ENCODE measurements at regions not wholly inside any gene's neighbourhood (a gene's known extent, or its start where the extent isn't known, plus 50 kb on each side); places are given as distances from the start of the nearest gene placed in this dataset.
A peak's percentile ranks its signal among the peaks of the same experiment; 100 is the strongest.

DNA sequence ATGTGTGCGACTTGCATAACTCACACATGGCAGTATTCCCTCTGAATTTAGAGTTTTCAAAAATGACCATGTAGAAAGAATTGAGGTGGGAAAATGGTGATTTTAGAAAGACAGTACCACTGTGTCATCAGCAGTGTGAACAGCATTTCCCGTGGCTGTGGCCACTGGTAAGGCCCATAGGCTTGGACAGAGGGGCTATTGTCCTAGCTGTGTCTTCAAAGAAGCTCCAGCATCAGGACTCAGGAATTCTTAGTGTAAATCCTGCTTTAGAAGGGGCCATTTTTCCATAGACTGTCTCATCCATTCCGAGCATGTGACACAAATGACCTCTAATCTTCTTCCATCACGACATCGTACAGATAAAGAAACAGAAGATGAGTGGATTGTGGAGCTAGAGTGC lies 119.3 kb upstream of the BACE2 start:
- no peak for DNase-seq

DNA sequence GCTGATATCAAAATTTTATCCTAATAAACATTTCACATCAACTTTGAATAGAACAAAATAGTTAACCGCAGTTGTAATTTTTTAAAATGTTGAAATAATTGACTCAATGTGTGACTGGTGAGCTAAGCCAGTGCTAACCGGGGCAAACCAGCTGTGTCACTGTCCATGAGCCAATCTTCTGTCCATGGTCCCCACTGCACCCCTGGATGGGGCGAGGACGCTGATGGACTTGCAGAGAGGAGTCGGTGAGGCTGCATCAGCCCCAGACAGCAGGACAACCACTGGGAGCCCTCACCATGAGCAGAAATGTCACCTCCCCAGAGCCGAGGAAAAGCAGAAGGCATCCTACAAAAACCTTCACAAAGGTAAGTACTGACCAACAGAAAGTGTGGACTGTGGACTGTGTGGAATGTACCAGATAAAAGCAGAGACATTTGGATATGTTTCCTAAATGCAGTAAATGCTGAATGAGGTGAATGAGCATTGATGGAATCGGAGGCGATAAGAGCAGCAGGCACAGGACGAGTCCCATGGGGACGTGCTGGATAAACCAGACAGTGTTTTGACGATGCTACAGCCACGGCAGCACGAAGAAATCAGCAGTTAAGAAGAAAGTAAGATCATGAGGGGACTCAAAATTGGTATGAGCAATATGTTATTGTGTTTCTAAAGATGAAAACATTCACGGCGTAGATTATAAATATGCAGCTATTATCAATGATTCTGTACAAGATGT lies 115.0 kb upstream of the BACE2 start:
- DNase-seq = no peak

DNA sequence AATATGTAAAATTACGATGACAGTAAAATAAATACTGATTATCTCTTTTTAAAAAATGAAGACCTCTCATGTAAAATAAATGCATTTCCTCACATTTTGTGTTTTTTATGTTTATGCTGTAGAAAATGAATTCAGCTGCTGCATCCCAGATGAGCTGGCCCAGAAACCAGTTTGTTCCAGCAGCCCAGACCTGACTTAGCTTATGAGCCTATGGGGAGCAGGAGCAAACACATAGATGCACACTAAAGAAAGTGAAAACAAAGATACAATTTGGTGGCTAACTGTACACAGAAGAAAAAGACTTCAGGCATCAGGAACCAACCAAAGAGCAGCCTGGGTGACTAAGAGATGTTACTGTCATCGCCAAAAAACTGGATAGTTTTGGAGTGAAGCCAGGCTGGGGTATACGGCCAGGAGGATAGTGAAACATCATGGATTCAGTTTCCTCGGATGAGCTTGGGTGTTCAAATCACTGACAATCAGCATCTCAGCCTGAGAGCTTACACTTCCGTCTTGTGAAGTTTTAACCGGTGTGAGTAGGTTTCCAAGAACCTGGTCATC lies 113.9 kb upstream of the BACE2 start:
- peak; percentile 69 for DNase-seq

DNA sequence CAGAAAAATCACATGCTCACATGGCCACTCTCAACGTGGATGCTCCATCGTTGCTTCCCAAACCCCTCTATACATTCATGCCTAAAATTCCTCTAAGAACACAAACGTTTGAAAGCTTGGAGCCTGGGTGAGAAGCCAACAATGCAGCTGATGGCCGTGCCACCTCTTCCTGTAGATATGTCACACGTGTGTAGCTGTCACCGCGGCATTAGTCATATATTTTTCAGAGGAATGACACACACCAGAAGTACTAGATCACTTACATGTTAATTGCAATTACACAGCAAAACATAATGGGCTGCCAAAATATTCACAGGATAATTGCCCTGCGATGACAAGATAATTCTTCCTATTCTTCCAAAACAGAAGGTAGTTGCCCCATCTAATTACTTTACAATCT lies 112.7 kb upstream of the BACE2 start:
- DNase-seq = no peak

DNA sequence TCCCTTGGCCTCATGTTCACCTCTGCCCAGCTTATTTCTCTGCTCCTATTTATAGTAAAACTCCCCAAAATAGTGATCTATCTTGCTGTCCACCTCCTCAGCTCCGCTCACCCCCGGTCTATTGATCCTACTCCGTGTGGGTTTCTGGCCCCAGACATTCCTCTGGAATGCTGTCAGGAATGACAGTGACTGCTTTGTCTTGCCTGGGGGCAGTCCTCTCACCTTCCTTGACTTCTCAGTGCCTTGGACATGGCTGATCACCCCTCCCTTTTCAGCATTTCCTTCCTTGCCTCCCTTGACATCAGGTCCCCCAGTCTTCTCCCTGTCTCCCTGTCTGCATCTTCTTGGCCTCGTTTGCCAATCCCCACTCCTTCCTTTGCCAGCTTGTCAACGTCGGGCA lies 108.1 kb upstream of the BACE2 start:
- DNase-seq = no peak

DNA sequence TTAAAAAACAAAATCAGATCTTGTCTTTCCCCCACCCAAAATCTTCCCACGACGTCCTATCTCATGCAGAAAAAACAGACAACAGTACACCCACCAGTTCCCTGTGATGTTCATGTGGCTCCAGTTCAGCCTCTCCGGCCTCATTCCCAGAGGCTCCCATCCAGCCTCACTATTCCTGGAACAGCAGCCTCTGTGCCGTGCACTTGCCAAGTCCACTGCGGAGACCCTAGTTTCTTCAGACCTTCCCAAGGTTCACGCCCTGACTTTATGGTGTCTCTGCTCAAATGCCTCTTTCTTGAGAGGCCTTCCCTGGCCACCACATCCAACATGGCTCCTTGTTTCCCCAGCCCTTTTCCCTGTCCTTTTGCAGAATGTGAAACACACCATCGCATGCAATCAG lies 106.3 kb upstream of the BACE2 start:
- no peak for DNase-seq

DNA sequence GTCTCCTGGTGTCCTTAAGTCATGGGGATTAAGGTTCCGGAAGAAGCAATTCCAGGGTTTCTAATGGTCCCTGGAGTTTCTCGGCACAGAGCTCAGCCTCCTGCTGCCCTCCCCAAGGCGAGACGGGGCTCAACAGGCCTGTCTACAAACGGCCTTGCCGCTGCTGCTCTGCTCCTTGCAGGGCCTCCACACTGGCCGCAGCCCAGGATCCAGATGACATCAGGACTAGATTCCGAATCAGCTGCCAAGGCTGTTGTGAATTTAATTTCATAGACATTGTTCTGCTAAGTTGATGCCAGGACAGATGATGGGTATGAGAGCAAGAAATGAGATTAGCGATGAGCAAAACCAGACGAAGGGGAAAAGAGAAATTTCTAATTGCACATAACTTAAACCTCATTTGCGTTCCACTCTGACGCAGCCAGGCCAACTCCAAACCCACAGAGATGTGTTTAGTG lies 103.6 kb upstream of the BACE2 start:
- peak; percentile 79 for DNase-seq

DNA sequence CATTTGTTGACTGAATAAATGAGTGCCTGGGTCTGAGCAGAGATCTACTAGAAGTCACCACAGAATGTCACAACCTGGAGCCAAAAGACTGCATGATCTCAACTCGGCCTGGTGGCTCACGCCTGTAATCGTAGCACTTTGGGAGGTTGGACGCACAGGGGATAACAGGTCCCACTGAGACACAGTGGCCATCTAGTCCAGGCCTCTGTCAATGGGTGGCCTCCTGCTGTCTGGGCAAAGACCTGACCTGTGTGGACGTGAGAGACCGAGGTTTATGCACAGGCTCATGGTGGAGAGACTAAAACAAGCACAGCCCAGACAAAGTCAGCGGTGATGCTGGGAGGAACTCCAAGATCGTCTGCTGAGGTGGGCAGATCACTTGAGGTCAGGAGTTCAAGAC lies 103.0 kb upstream of the BACE2 start:
- DNase-seq = no peak

DNA sequence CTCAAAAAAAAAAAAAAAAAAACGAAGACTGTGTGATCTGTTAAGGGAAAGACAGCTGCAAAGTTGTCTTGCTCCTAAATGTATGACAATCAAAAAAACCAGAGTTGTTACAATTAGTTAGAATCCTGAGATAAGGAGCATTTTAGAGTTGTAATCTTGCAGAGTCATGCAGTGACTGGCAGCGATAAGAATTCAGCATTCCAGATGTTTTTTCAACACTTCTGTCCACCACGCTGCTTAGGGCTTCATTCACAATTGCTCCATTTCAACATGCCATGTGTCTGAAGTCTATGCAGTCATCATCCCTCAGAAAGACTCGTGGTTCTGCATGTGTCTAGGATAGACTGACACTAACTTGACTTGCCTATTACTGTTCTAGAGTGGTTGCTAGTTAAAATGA lies 102.4 kb upstream of the BACE2 start:
- DNase-seq = peak; percentile 79

DNA sequence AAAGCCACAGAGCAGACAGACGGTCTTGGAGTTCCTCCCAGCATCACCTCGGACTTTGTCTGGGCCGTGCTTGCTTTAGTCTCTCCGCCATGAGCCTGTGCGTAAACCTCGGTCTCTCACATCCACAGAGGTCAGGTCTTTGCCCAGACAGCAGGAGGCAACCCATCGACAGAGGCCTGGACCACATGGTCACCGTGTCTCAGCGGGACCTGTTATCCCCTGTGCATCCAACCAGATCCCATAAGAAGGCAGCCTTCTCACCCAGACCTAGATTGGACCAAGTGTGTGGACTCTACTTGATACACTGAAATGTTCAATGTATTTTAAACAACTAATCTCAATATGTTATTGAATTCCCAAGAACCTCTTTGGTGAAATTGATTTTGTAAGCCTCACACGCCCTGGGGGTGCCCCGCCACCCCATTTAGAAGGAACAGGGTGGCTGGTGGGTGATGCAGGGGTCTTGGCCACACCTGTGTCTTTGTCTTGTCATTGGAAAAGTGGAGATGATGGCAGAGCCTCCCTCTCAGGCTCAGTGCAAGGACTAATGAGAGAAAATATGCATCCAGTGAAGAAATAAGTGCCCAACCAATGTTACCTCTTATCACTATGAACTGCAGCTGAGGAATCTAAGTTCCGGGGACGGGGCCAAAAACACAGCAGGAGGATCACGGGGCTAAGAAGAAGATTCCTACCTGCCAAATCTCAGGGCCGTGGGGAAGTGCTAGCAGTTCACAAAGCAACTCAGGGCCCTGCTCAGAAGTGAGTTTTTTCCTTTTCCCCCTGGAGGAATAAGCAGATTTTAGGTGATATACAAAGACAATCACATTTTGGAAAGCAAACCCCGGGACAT lies 101.6 kb upstream of the BACE2 start:
- DNase-seq = no peak

DNA sequence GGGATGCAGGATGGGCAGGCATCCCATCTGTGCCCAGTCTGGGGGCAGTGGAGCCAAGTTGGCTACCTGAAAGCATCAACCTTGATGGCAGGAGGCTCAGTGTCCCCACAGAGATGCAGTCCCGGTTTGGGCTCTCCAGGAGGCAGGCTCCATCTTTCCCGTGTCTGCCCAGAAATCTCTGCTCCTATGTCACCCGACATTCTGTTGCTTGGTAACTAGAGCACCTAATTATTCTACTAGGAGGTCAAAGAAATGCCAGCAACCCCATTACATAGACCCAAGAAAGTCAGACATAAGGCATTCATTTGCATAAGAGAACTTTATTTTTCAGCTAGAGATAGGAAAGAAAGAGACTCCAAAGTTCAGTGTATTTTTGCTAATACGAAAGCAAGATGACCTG lies 100.3 kb upstream of the BACE2 start:
- DNase-seq = no peak

DNA sequence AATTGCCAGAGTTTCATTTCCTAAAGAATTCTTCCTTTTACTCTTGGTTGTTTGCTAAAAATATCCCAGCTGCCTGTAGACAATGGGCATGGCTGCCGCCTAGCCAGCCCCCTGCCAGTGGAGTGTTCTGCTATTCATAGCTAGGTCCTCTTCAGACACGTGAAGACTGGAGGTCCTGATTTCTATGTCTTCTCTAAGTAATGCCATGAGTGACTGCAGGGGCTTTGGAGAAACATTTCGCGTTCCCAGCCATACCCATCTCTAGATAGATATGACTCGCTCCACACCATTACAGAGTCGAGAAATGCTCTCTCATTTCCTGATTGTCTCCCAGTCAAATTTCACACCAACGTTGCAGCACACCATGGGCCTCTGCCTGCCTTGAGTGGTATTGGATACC lies 99.5 kb upstream of the BACE2 start:
- peak; percentile 37 for DNase-seq

DNA sequence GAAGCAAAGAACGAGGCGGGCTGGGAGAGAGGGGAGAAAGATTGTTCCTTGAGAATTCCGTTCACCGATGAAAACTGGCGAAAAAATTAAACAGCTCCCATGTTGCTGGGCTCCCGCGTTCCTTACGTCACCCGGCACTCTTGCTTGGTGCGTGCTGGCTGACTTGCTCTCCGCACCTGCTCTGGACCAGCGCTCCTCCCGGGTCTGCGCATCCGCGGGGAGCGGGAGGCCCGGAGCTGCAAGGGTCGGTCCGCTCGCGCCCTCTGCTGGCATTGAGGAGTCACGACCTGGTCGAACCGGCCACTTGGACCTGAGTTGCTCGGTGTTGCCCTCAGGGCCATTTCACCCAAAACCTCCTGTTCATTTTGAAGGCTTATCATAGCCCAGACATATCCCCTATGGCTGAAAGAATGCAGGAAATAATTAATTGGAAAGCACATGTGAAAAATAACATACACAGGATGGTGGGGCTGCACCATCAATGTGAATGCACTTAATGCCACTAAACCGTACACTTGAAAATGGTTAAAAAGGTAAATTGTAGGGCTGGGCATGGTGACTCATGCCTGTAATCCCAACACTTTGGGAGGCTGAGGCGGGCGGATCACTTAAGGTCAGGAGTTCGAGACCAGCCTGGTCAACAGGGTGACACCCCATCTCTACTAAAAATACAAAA lies 98.9 kb upstream of the BACE2 start:
- DNase-seq = peak; percentile 69

DNA sequence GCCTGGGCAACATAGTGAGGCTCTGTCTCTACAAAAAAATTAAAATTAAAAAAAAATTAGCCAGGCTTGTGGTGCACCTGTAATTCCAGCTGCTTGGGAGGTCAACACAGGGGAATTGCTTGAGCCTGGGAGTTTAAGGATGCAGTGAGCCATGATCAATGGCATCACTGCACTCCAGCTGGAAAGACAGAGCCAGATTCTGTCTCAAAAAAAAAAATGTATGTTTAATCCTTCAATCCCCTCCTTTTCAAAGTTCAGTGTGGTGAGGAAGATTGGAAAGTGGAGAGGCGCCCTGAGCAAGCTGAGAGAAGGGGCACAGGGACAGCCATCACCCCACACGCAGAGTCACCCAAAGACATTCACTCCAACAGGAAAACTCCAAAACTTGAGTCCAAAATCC lies 97.7 kb upstream of the BACE2 start:
- no peak for DNase-seq

DNA sequence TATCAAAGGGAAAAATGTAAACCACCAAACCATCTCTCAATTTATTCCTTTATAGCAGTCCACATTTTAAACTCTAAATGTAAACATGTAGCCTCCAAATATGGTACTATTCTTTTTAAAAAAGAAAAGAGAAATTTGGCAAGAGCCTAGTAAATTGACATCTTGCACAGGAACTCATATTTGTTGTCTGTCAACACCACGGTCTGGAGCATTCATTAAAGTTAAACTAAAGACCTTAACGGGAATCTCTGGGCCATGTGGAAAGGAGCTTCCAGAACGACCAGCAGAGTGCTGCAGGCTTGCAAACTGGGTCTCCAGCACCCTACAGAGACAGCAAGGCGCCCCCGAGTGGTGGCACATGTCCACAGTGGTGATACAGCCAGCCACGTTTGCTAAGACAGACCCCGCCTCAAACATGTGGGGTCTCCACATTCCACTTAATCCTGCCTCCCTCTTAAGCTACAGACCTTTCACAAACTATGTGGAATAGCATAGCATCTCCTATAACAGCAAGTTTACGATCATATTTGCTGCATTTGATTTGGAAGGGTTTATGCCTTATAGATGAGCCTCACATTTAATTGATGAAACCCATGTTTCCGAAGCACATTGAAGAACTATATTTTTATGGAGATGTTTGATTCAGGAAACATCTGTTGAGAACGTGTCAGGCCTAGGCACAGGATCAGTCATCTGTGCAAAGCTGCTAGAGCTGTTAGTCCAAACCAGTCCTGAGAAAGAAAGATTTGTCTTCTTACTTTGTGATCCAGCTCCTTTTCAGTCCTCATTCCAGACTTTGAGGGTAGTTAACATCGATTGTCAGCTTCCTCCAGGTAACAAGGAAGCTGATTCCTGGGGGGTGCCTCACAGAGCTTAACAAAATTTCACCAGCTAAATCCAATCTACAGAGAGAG lies 96.4 kb upstream of the BACE2 start:
- peak; percentile 30 for DNase-seq

DNA sequence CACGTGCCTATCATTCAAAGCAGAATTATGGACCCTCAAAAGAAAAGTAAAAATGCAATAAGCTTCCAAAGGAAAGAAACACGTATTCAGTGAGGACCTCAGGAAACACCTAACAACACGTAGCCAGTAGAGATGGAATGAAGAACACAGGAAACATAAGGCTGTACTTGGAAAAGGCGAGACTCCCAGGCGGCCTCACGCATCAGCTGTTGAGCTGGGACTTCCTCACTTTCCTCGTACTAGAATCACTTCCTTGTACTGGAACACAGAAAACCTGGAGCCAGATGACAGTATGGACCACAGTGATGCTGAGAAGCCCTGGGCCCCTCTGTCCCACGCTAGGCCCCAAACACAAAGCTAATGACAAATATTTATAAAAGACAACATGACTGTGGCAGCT lies 94.4 kb upstream of the BACE2 start:
- DNase-seq = no peak

DNA sequence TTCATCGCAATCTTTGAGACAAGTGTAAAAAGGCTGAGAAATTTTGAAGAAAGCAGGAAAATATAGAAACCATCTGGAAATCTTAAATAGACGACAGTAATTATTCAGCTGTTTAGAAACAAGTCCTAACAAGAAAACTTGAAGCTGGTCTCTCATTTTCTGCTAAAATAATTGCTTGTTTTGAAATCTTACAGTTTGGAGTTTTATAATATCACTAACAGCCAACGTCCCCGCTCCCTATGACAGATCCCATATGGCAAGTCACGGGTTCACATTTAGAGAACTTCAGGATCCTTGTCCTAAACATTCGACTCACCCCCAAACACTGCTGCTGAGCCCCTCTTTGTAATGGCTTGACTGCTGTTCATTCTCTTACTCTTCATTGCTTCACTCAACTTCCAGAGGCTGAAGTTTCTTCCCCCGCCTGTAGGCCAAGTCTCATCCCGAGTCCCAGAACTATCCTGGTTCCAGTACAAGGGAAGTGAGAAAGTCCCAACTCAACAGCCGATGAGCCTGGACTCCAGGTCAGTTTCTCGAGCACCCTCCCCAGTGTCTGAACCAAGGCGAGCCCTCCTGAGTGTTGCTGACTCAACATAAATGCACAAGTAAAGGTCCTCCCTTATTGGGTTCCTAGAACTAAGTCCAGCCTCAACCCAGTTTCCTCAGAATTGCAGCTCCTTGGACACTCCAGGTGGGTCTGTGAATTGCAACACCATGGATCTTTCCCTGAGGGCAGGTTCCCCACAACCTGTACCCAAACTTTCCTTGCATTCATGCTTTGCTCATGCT lies 93.4 kb upstream of the BACE2 start:
- no peak for DNase-seq

DNA sequence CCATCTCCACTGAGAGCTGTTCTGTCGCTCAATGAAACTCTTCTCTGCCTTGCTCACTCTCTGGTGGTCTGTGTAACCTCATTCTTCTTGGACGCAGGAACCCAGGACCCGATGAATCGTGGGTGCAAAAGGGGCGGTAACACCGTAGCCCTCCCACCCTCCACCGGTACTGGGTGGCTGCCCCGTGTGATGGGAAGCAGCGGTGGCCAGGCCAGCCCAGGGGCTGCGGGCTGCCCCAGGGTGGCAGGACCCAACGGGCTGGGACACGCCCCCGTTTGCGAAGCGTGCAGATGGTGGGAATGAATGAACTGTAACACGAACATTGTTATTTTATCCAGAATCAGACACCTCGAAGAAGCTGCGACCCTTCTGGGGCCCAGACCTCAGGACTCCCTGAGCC lies 92.3 kb upstream of the BACE2 start:
- DNase-seq = no peak

DNA sequence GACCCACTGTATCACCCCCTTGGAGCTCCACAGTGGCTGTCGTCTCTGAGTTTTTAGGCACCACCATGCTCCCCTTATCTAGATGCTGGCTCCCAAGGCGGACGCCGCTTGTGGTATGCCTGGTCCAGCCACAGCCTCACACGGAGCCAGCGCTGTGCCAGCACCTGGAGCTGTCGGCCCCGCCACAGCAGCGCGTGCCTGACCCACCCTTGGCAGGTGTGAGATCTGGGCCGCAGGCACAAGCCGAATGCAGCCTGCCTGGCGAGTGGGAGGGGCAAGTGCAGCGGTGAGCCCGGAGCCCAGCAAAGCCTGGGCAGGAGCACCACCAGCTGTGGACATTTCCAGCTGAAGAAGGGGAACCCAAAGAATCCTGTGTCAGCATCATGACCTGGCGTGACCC lies 91.9 kb upstream of the BACE2 start:
- no peak for DNase-seq

DNA sequence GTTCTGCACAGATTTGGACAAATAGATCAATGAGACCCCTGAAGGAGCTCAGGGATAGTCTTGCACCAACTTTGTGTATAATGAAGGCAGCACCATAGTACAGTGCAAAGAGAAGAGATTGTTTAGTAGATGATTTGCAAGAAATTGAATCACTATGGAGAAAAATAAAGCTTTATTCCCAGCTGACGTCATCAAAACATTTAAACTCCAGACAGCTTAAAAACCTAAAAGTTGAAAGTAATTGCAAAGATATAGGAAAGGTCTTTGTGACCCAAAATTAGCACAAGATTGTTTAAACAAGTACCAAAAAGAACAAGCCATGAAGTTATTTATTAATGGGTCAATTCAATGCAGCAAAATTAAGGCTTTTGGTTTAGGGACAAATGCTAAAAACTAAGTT lies 88.8 kb upstream of the BACE2 start:
- no peak for DNase-seq

DNA sequence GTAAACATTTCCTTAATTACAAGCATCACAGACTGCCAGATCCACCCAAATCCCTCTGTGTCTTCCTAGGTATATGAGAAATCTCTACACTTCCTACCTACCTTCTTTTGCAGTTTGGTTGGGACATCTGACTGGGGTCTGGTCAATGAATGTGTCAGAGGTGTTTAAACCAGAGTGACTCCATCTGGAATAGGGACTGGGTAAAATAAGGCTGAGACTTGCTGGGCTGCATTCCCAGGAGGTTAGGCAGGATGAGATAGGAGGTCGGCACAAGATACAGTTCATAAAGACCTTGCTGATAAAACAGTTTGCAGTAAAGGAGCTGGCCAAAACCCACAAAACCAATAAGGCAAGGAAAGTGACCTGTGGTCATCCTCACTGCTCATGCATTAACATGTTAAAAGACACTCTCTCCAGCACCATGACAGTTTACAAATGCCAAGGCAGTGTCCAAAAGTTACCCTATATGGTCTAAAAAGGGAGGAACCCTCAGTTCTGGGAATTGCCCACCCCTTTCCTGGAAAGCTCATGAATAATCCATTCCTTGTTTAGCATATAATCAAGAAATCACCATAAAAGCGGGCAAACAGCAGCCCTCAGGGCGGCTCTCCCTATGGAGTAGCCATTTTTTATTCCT lies 87.4 kb upstream of the BACE2 start:
- DNase-seq = no peak

Data from fibroblast of skin of abdomen (primary cell).